GM18502 (cell line): ENCODE measurements at regions not wholly inside any gene's neighbourhood (a gene's known extent, or its start where the extent isn't known, plus 50 kb on each side); places are given as distances from the start of the nearest gene placed in this dataset.
A peak's percentile ranks its signal among the peaks of the same experiment; 100 is the strongest.
"Not testable (repeated sequence)": the region's sequence is repeated elsewhere in the genome, so short reads cannot be mapped to it uniquely, and the experiment has no call there.

Experiments used
- ATAC-seq: cut with Tn5 transposase; IDR thresholded peaks from one replicate; pipeline ENCODE4 v1.9.1; 2021; ENCODE audit warnings: mild to moderate bottlenecking; ENCODE audit not compliant: unreplicated experiment, poor library complexity

- no peak for ATAC-seq
These were observed 911.7 kb upstream of the CITED2 start for GRCh38 chr6:140285998-140286690.

DNA sequence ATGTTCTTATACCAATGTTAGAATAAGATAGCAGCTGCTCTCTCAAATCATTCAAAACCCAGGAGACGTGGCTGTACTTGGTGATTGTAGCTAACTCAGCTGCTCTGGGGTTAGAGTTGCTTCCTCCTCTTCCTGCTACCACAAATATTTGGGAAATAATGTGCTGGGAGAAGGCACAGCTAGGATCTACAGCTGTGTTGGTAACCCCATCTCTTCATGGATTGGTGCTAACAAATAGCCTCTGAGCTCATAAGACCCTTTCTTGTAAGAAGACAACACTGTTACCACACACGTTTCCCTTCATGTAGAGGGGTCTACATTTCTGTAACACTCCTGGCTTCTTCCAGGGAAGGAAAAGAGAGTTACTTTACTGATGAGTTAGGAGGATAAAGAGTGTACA, 911.0 kb upstream of the CITED2 start:
- no peak for ATAC-seq

GRCh38 chr6:140284871-140285270, 910.4 kb upstream of the CITED2 start:
- no peak for ATAC-seq

DNA sequence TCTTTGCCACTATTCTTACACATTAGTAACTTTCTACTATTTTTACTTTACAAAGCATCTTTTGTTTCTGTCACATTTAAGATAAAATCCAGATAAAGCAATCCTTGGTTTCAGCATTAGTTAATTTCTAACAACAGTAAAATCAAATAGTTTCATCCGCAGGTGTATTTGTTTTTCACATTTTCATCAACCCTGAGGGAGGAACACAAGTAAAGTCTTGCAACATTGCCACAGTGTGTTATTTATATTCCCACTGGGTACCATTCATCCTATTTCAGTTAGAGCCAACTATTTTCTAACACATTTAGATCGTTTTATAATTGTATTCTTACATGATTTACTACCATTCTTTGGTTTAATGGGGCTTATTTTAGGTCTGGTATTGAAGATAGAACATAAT, 908.7 kb upstream of the CITED2 start:
- no peak for ATAC-seq

DNA sequence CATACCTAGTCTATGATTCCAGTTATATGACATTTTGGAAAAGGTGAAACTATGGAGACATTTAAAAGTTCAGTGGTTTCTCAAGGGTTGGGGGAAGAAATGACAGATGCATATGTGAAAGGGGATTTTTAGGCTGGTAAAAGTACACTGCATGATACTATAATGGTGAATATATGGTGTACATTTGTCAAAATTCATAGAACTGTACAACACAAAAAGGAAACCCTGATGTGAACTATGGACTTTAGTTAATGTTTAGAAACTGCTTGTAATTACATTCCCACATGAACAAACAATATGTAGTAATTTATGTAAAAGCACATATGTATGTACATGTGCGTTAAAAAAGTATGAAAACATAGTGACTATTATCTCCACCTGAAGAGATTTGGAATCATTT, 907.3 kb upstream of the CITED2 start:
- no peak for ATAC-seq

DNA sequence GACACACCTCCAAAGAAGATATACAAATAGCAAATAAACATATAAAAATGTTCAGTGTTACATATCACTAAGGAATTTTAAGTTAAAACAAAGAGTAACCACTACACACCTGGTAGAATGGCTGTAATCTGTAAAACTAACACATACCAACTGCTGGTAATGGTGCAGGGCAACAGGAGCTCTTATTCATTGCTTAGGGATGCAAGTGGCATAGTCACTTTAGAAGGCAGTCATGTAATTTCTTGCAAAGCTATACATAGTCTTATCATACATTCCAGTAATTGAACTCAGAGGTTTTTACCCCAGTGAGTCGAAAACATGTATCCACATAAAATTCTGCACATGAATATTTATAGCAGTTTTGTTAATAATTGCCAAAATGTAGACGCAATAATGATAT, 906.8 kb upstream of the CITED2 start:
- ATAC-seq = no peak

DNA sequence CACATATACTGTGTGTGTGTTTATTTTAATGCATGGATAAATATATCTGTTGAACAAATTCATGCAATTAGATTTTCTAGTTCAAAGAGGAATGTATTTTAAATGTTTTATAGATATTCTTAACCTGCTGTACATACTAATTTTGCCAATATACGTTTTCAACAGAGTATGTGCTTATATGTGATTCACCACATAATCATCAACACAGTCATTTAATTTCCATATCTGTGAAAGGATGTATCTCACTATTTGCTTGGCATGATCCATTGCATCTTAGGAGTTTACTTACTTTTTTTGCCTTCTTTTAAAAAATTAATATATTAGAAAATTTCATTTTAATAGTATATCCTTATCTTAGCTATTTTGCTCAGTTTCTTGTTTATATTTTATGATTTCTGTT, 902.3 kb upstream of the CITED2 start:
- ATAC-seq = no peak

DNA sequence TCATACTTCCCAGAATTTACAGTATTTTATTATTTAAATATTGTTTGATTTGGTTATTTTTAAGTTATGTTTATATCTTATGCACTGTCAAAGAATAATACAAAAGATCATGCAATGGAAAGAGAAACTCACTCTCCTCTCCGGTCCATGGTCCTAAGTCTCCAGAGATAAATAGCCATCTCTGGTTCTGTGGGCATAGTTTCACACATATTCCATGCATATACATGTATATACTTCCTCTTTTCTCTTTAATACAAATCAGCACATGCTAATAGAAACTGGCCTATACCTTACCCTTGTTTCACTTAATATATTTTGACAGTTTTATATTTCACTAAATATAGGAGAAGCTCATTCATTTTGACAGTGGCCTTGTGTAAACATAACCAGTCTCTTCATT, 901.7 kb upstream of the CITED2 start:
- ATAC-seq = no peak

DNA sequence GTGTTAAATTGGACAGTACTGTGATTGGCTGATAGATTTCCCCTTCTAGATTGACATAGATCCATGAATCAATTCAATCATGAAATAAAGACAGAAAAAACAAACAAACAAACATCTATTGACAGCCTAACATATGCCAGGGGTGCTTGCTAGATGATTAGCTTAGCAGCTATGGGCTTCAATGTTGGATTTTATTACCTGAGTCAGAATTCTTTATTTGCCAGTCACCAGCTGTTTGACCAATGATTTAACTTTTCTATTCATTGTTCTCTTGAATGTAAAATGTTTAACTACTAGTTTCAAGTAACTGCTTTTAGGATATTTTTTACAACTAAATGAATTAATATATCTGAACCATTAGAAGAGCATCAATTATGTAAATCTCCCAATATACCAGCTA, 901.3 kb upstream of the CITED2 start:
- ATAC-seq = no peak

- no peak for ATAC-seq
These were observed 900.1 kb upstream of the CITED2 start for GRCh38 chr6:140274548-140274947.

- peak; percentile 96 for ATAC-seq
These were observed 897.4 kb upstream of the CITED2 start for GRCh38 chr6:140271759-140272377.

DNA sequence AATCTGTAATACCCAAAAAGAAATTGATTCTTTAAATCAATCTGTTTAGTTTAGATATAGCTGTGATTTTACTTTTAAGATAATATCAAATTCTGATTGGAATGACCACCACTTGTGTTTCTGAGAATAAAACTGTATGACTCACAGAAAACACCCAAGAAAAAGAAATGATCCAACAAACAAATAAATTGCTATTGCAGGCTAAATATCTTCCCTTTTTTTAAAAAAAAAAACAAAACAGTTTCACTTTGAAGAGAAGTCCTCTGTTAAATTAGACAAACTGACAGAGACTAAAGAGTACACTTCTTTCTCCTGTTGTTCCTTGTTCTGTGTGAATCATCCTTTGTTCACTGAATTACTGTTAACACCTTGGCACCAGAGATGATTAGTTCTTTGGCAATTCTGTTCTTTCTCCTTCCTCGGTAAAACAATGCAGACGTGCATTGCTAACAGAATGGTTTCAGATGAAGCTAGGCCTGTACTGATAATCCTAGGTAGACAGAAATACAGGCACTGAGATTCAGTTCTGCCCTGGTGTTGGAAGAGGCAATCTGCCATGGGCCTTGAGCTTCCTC, 895.2 kb upstream of the CITED2 start:
- no peak for ATAC-seq

- no peak for ATAC-seq
These were observed 890.0 kb upstream of the CITED2 start for GRCh38 chr6:140264431-140264830.

GRCh38 chr6:140258302-140258701, 883.9 kb upstream of the CITED2 start:
- ATAC-seq = not testable (repeated sequence)

GRCh38 chr6:140256248-140256647, 881.8 kb upstream of the CITED2 start:
- ATAC-seq = no peak

- no peak for ATAC-seq
These were observed 878.6 kb upstream of the CITED2 start for GRCh38 chr6:140253096-140253495.

DNA sequence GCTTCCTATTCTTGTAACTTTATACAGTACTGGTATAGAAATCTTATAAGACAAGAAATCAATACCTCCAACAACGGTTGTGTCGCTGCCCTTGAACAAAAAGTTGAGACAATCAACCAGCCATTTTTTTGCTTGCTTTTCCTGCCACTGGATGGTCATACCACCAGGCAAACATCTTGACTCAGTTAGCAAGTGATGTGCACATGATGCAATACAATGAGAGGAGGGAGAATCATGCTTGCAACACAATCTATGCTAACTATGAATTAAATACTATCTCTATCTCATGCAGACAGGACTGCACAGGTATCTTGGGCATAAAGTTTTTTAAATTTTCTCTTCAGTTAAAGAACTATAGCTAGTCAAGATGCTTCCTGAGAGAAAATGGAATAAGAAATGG, 877.7 kb upstream of the CITED2 start:
- ATAC-seq = no peak

DNA sequence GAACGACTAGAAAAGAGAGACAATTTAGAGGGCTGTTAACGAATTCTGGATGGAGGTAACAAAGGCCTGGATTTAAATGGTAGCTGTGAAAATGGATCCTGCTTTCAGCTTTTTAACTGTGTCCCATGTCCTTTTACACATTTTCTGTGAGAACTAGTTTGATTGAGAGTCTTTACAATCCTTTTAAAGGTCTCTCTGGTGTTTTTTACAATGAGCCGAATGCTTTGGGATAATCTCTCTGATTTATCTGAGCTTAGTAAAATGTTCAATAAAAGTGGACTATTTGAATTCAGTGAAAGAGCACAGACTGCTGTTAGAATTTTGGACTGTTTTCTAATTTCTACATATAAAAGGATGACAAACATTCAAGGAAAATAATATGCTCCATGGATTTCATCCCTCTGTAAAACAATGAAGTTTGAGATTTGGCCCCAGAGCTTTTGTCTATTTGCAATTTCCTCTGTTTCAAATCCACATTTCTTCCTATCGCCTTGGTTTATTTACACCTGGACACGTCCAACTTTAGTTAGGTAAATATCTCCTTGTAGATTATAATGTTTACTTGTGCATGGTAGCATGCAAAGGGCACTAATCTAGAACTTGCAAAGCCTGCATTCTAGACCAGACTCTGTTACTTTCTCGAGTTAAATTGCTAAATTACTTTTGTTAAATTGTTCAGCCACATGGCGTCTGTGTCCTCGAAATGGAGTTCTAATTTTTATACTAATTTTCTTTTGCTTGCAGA, 871.0 kb upstream of the CITED2 start:
- no peak for ATAC-seq

DNA sequence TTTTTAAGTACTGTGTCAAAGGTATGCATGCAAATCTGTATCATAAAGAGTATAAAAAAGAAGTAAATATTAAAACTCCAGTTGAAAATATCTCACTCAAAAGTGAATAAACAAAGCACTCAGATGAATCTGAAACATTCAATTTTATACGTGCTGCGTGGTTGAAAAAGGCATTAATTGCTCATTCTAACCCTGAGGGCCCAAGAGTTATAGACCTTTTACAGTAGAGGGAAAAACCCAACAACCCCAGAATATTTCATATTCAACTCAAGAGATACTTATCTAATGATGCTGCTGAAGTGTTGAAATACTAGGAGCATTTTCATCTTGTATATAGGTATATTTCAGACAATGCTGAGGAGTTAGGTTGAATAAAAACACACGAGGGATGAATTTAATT, 862.8 kb upstream of the CITED2 start:
- ATAC-seq = no peak

DNA sequence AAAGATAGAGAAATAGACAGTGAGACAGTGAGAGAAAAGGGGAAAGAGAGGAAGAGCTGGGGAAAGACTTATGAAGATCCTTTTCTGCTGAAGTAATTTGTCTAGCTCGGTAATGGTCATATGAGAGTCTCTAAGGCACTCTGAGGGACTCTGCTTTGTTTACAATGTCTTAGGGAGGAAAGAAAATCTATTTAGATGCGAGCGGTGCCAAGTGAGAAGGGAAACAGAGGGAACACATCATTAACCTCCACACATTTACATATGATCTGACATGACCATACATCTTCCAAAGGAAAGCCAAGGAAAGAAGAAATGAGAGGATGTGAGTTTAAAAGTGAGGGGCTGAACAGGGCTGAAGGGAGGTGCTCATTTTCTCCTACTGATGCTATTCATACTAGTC, 862.3 kb upstream of the CITED2 start:
- no peak for ATAC-seq

DNA sequence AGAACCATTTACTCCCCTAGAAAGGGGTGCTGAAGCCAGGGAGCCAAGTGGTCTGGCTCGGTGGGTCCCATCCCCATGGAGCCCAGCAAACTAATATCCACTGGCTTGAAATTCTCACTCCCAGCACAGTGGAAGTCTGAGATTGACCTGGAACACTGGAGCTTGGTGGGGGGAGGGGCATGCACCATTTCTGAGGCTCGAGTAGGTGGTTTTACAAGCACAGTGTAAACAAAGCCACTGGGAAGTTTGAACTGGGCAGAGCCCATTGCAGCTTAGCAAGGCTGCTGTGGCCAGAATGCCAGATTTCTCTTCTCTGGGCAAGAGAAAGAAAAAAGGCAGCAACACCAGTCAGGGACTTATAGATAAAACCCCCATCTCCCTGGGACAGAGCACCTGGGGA, 855.8 kb upstream of the CITED2 start:
- ATAC-seq = no peak
